ENCODE measurements at regions not wholly inside any gene's neighbourhood (a gene's known extent, or its start where the extent isn't known, plus 50 kb on each side); places are given as distances from the start of the nearest gene placed in this dataset.
A peak's percentile ranks its signal among the peaks of the same experiment; 100 is the strongest.

GRCh38 chr12:4176168-4176567 is 97.4 kb upstream of the CCND2 start:
- Mint-ChIP-seq H3K9me3 (peaks cover 0 to 1% (median 0%) of the 10 kb centered on the region in 7 donors), H3K27me3 (ENCODE audit: low read depth in 3 of 3) (peaks cover 0 to 1% (median 1%) of the 10 kb centered on the region in 3 donors), H3K36me3 (no peaks in the 10 kb centered on the region), H3K4me3 (no peak overlapping the region), H3K27ac (no peak overlapping the region), H3K4me1 (peaks cover 18% of the 10 kb centered on the region)
- H3K4me2 ChIP-seq (replicated peaks; ENCODE audit: extremely low read depth, low read length, poor library complexity, severe bottlenecking), result no peak overlapping the region
- TF ChIP-seq, protein P1, sequence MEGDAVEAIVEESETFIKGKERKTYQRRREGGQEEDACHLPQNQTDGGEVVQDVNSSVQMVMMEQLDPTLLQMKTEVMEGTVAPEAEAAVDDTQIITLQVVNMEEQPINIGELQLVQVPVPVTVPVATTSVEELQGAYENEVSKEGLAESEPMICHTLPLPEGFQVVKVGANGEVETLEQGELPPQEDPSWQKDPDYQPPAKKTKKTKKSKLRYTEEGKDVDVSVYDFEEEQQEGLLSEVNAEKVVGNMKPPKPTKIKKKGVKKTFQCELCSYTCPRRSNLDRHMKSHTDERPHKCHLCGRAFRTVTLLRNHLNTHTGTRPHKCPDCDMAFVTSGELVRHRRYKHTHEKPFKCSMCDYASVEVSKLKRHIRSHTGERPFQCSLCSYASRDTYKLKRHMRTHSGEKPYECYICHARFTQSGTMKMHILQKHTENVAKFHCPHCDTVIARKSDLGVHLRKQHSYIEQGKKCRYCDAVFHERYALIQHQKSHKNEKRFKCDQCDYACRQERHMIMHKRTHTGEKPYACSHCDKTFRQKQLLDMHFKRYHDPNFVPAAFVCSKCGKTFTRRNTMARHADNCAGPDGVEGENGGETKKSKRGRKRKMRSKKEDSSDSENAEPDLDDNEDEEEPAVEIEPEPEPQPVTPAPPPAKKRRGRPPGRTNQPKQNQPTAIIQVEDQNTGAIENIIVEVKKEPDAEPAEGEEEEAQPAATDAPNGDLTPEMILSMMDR (IDR thresholded peaks at IDR 0.05), result no peak
- no peak for DNase-seq
- H2AFZ ChIP-seq (ENCODE audit: insufficient read depth, low read depth, low read length, poor library complexity, severe bottlenecking), result no peak overlapping the region
- no peaks in the 10 kb centered on the region for H3K9me3 ChIP-seq (replicated peaks in 1 of 2; ENCODE audit: control insufficient read depth in 1 of 2, insufficient read depth in 1 of 2, low read length in 2 of 2)
- no peaks in the 10 kb centered on the region for H3K36me3 ChIP-seq (replicated peaks in 1 of 2; ENCODE audit: control insufficient read depth in 1 of 2, insufficient read depth in 2 of 2, low read length in 2 of 2)
- peaks cover 14 to 22% of the 10 kb centered on the region in 2 donors for H3K4me1 ChIP-seq (ENCODE audit: control insufficient read depth in 1 of 2, insufficient read depth in 2 of 2, low read length in 2 of 2)
- intact Hi-C loops (cut with micrococcal nuclease), result no loop called here
- H3K4me3 ChIP-seq (replicated peaks in 1 of 3; ENCODE audit: low read depth in 2 of 3, low read length in 3 of 3), result no peak overlapping the region
- no peaks in the 10 kb centered on the region for H4K20me1 ChIP-seq (ENCODE audit: insufficient read depth, low read length)
- no peaks in the 10 kb centered on the region for H3K79me2 ChIP-seq (ENCODE audit: insufficient read depth, low read length)
- no peaks in the 10 kb centered on the region for H3K27me3 ChIP-seq (ENCODE audit: control insufficient read depth in 2 of 2, insufficient read depth in 2 of 2, low read length in 2 of 2)
- H3K9ac ChIP-seq (ENCODE audit: insufficient read depth, low read length, poor library complexity, severe bottlenecking), result no peak overlapping the region
- H3K27ac ChIP-seq (ENCODE audit: low read depth in 1 of 2, low read length in 2 of 2), result no peak overlapping the region

- H3K36me3 ChIP-seq (replicated peaks in 1 of 2; ENCODE audit: control insufficient read depth in 1 of 2, insufficient read depth in 2 of 2, low read length in 2 of 2), result no peaks in the 10 kb centered on the region
- intact Hi-C loops (cut with micrococcal nuclease), result no loop called here
- H3K27me3 ChIP-seq (ENCODE audit: control insufficient read depth in 2 of 2, insufficient read depth in 2 of 2, low read length in 2 of 2), result no peaks in the 10 kb centered on the region
- no peak overlapping the region for H3K9ac ChIP-seq (ENCODE audit: insufficient read depth, low read length, poor library complexity, severe bottlenecking)
- Mint-ChIP-seq H3K27ac (peak overlapping the region in 2 of 7 donors; percentile 6 to 11), H3K4me3 (no peak overlapping the region), H3K27me3 (ENCODE audit: low read depth in 3 of 3) (peaks cover 0 to 2% (median 1%) of the 10 kb centered on the region in 3 donors), H3K36me3 (no peaks in the 10 kb centered on the region), H3K4me1 (peaks cover 31% of the 10 kb centered on the region), H3K9me3 (peaks cover 0 to 1% (median 0%) of the 10 kb centered on the region in 7 donors)
- H3K79me2 ChIP-seq (ENCODE audit: insufficient read depth, low read length), result no peaks in the 10 kb centered on the region
- peak; percentile 29 to 43 (median 33) for DNase-seq
- H3K4me2 ChIP-seq (replicated peaks; ENCODE audit: extremely low read depth, low read length, poor library complexity, severe bottlenecking), result no peak overlapping the region
- H3K9me3 ChIP-seq (replicated peaks in 1 of 2; ENCODE audit: control insufficient read depth in 1 of 2, insufficient read depth in 1 of 2, low read length in 2 of 2), result no peaks in the 10 kb centered on the region
- H4K20me1 ChIP-seq (ENCODE audit: insufficient read depth, low read length), result no peaks in the 10 kb centered on the region
- H3K27ac ChIP-seq (ENCODE audit: low read depth in 1 of 2, low read length in 2 of 2), result no peak overlapping the region
- peaks cover 23 to 30% of the 10 kb centered on the region in 2 donors for H3K4me1 ChIP-seq (ENCODE audit: control insufficient read depth in 1 of 2, insufficient read depth in 2 of 2, low read length in 2 of 2)
- H3K4me3 ChIP-seq (replicated peaks in 1 of 3; ENCODE audit: low read depth in 2 of 3, low read length in 3 of 3), result no peak overlapping the region
- WGBS (ENCODE audit: insufficient coverage), result 0% methylated on average over 1 of the region's 3 CpGs
- H2AFZ ChIP-seq (ENCODE audit: insufficient read depth, low read depth, low read length, poor library complexity, severe bottlenecking), result no peak overlapping the region
- TF ChIP-seq, protein P1 (IDR thresholded peaks at IDR 0.05), result no peak
These were observed 99.1 kb upstream of the CCND2 start for GRCh38 chr12:4174417-4174816.
